RWPE2 (cell line): ENCODE measurements at regions not wholly inside any gene's neighbourhood (a gene's known extent, or its start where the extent isn't known, plus 50 kb on each side); places are given as distances from the start of the nearest gene placed in this dataset.
"Not testable (repeated sequence)": the region's sequence is repeated elsewhere in the genome, so short reads cannot be mapped to it uniquely, and the experiment has no call there.

Source experiments
- ATAC-seq: fragments of 200-7000 bp; cut with Tn5 transposase; 3 replicates; pipeline ENCODE4 v1.9.1; 2021; ENCODE audit warnings: low read depth
- DNase-seq: peaks from one replicate; pipeline ENCODE4 v3.0.0-alpha.2; 2020; ENCODE audit warnings: low spot score
- H3K27ac ChIP-seq: fragments of 450-650 bp; 2 replicates; pipeline ENCODE4 v1.5.1; 2017; ENCODE audit warnings: mild to moderate bottlenecking; ENCODE audit not compliant: poor library complexity, severe bottlenecking
- H3K27me3 ChIP-seq: fragments of 250-450 bp; sonication (Bioruptor Pico); 2 replicates; pipeline ENCODE4 v1.5.1; 2021; ENCODE audit warnings: mild to moderate bottlenecking, moderate library complexity; ENCODE audit not compliant: insufficient read depth, poor library complexity, severe bottlenecking
- H3K36me3 ChIP-seq: fragments of 250-450 bp; sonication (Bioruptor Pico); 2 replicates; pipeline ENCODE4 v1.5.1; 2020; ENCODE audit warnings: low read depth, mild to moderate bottlenecking, moderate library complexity
- H3K4me1 ChIP-seq: fragments of 250-450 bp; sonication (Bioruptor Pico); 2 replicates; pipeline ENCODE4 v1.5.1; 2021; ENCODE audit warnings: mild to moderate bottlenecking, moderate library complexity; ENCODE audit not compliant: insufficient read depth, poor library complexity, severe bottlenecking
- H3K4me3 ChIP-seq: fragments of 250-450 bp; sonication (Bioruptor Pico); 2 replicates; pipeline ENCODE4 v1.5.1; 2021; ENCODE audit warnings: mild to moderate bottlenecking, moderate library complexity; ENCODE audit not compliant: severe bottlenecking
- H3K9me3 ChIP-seq: fragments of 250-450 bp; sonication (Bioruptor Pico); 2 replicates; pipeline ENCODE4 v1.5.1; 2021; ENCODE audit warnings: mild to moderate bottlenecking, moderate library complexity; ENCODE audit not compliant: severe bottlenecking
- TF ChIP-seq, protein P1 (sequence below): fragments of 450-650 bp; IDR thresholded peaks from one replicate; pipeline ENCODE4 v1.5.1; 2017; ENCODE audit warnings: mild to moderate bottlenecking, moderate library complexity; ENCODE audit not compliant: poor library complexity, severe bottlenecking

- not testable (repeated sequence) for H3K4me1 ChIP-seq, H3K27ac ChIP-seq, H3K4me3 ChIP-seq, ATAC-seq, H3K9me3 ChIP-seq, H3K36me3 ChIP-seq, DNase-seq, H3K27me3 ChIP-seq
These were observed 56.1 kb upstream of the GABRA3 start for GRCh38 chrX:152507168-152507567.

DNA sequence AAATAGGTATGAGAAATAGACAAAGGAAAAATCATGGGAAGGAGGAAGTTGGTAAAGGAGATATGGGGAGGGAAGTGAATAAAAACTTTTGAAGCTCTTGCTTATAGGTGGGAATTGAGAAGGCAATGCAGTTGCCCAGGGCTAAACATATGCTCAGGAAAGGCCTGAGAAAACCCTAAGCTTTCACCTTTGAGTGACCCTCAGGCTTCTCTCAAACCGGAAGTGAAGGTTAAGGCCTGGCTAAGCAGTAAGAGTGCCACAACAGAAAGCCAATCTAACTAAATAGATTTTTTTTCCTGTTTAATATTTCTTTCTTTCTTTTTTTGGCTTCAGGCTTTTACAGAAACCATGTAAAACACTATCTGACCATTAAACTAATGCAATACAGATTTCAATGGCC lies 69.5 kb upstream of the GABRA3 start:
- no peaks in the 10 kb centered on the region for H3K36me3 ChIP-seq
- H3K27me3 ChIP-seq = no peaks in the 10 kb centered on the region
- H3K4me3 ChIP-seq = no peak overlapping the region
- no peak for ATAC-seq
- TF ChIP-seq, protein P1, sequence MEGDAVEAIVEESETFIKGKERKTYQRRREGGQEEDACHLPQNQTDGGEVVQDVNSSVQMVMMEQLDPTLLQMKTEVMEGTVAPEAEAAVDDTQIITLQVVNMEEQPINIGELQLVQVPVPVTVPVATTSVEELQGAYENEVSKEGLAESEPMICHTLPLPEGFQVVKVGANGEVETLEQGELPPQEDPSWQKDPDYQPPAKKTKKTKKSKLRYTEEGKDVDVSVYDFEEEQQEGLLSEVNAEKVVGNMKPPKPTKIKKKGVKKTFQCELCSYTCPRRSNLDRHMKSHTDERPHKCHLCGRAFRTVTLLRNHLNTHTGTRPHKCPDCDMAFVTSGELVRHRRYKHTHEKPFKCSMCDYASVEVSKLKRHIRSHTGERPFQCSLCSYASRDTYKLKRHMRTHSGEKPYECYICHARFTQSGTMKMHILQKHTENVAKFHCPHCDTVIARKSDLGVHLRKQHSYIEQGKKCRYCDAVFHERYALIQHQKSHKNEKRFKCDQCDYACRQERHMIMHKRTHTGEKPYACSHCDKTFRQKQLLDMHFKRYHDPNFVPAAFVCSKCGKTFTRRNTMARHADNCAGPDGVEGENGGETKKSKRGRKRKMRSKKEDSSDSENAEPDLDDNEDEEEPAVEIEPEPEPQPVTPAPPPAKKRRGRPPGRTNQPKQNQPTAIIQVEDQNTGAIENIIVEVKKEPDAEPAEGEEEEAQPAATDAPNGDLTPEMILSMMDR = no peak
- DNase-seq = no peak
- H3K27ac ChIP-seq = no peak overlapping the region
- H3K9me3 ChIP-seq = no peaks in the 10 kb centered on the region
- H3K4me1 ChIP-seq = no peaks in the 10 kb centered on the region

DNA sequence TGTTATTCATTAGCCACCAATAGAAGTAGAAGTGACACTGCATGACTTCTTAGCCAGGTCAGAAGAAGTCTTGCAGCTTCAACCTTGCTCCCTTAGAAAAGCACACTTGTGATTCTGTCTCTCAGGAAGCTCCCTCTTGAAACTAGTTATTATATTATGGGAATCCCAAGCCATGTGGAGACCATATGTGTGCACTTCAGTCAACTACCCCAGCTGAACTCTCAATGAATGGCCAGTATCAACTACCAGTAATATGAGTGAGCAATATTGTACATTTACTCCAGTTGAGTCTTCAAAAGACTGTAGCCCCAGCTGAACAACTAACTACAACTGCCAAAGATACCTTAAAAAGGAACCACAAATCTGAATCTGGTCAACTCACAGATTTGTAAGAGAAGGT lies 77.1 kb upstream of the GABRA3 start:
- Histone ChIP-seq H3K27ac (no peak overlapping the region), H3K4me1 (no peaks in the 10 kb centered on the region), H3K36me3 (no peaks in the 10 kb centered on the region), H3K27me3 (no peaks in the 10 kb centered on the region), H3K4me3 (no peak overlapping the region), H3K9me3 (no peaks in the 10 kb centered on the region)
- no peak for ATAC-seq
- no peak for DNase-seq
- TF ChIP-seq, protein P1 = no peak

DNA sequence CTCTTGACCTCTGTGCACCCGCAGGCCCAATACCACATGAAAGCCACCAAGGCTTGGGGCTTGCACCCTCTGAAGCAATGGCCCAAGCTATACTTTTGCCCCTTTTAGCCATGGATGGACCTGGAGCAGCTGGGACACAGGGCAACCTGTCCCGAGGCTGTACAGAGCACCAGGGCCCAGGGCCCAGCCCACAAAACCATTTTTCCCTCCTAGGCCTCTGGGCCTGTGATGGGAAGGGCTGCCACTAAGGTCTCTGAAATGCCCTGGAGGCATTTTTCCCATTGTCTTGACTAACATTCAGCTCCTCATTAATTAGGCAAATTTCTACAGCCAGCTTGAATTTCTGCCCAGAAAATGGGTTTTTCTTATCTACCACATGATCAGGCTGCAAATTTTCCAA lies 79.9 kb upstream of the GABRA3 start:
- Histone ChIP-seq H3K27ac (no peak overlapping the region), H3K4me1 (no peaks in the 10 kb centered on the region), H3K36me3 (no peaks in the 10 kb centered on the region), H3K27me3 (no peaks in the 10 kb centered on the region), H3K9me3 (no peaks in the 10 kb centered on the region), H3K4me3 (no peak overlapping the region)
- ATAC-seq = no peak
- no peak for DNase-seq
- TF ChIP-seq, protein P1 = no peak

GRCh38 chrX:152537373-152537772 lies 86.3 kb upstream of the GABRA3 start:
- ATAC-seq (no peak), DNase-seq (no peak)
- TF ChIP-seq, protein P1 = no peak
- no peaks in the 10 kb centered on the region for H3K36me3 ChIP-seq
- no peaks in the 10 kb centered on the region for H3K4me1 ChIP-seq
- no peak overlapping the region for H3K4me3 ChIP-seq
- no peaks in the 10 kb centered on the region for H3K9me3 ChIP-seq
- no peaks in the 10 kb centered on the region for H3K27me3 ChIP-seq
- no peak overlapping the region for H3K27ac ChIP-seq
